HK-2 (cell line): ENCODE measurements at regions not wholly inside any gene's neighbourhood (a gene's known extent, or its start where the extent isn't known, plus 50 kb on each side); places are given as distances from the start of the nearest gene placed in this dataset.
"Not testable (repeated sequence)": the region's sequence is repeated elsewhere in the genome, so short reads cannot be mapped to it uniquely, and the experiment has no call there.

Experiments
- DNase-seq: peaks from one replicate; pipeline ENCODE4 v3.0.0-alpha.2; 2018; ENCODE audit not compliant: unreplicated experiment

- DNase-seq = no peak
Observed at GRCh38 chr2:8252997-8253694, 428.7 kb upstream of the ID2 start.

GRCh38 chr2:8253781-8254180 is 428.1 kb upstream of the ID2 start:
- no peak for DNase-seq

- DNase-seq = not testable (repeated sequence)
Observed at GRCh38 chr2:8254214-8254613, 427.6 kb upstream of the ID2 start.

- DNase-seq = no peak
Observed at GRCh38 chr2:8254791-8255447, 426.9 kb upstream of the ID2 start.

- DNase-seq = no peak
Observed at GRCh38 chr2:8255448-8255800, 426.4 kb upstream of the ID2 start.

GRCh38 chr2:8256905-8257304 is 425.0 kb upstream of the ID2 start:
- no peak for DNase-seq

- DNase-seq = no peak
Observed at GRCh38 chr2:8257502-8257901, 424.4 kb upstream of the ID2 start.

GRCh38 chr2:8258406-8258805 is 423.4 kb upstream of the ID2 start:
- no peak for DNase-seq

GRCh38 chr2:8259106-8259840 is 422.6 kb upstream of the ID2 start:
- DNase-seq = no peak

GRCh38 chr2:8259841-8260178 is 422.0 kb upstream of the ID2 start:
- DNase-seq = no peak

GRCh38 chr2:8260213-8260612 is 421.6 kb upstream of the ID2 start:
- DNase-seq = no peak

GRCh38 chr2:8263901-8264300 is 418.0 kb upstream of the ID2 start:
- no peak for DNase-seq

GRCh38 chr2:8264981-8265380 is 416.9 kb upstream of the ID2 start:
- DNase-seq = no peak

- DNase-seq = no peak
Observed at GRCh38 chr2:8265476-8266226, 416.2 kb upstream of the ID2 start.

GRCh38 chr2:8266563-8266962 is 415.3 kb upstream of the ID2 start:
- DNase-seq = no peak

GRCh38 chr2:8267048-8267447 is 414.8 kb upstream of the ID2 start:
- DNase-seq = no peak

GRCh38 chr2:8267721-8268120 is 414.1 kb upstream of the ID2 start:
- DNase-seq = no peak

GRCh38 chr2:8268172-8268783 is 413.6 kb upstream of the ID2 start:
- no peak for DNase-seq

- no peak for DNase-seq
Observed at GRCh38 chr2:8270699-8271098, 411.2 kb upstream of the ID2 start.

GRCh38 chr2:8271461-8271860 is 410.4 kb upstream of the ID2 start:
- DNase-seq = no peak

GRCh38 chr2:8276026-8276425 is 405.8 kb upstream of the ID2 start:
- no peak for DNase-seq

GRCh38 chr2:8277921-8278571 is 403.8 kb upstream of the ID2 start:
- no peak for DNase-seq
